Raji (cell line): ENCODE measurements at regions not wholly inside any gene's neighbourhood (a gene's known extent, or its start where the extent isn't known, plus 50 kb on each side); places are given as distances from the start of the nearest gene placed in this dataset.

Experiments
- POLR2A ChIP-seq: IDR thresholded peaks from 2 replicates; pipeline ENCODE4 v1.6.1; 2011; ENCODE audit warnings: low read depth, low read length, control low read depth; ENCODE audit not compliant: insufficient read depth

GRCh38 chr6:112780498-112781096, 433.5 kb downstream of the RFPL4B start:
- no peak for TF ChIP-seq POLR2A

DNA sequence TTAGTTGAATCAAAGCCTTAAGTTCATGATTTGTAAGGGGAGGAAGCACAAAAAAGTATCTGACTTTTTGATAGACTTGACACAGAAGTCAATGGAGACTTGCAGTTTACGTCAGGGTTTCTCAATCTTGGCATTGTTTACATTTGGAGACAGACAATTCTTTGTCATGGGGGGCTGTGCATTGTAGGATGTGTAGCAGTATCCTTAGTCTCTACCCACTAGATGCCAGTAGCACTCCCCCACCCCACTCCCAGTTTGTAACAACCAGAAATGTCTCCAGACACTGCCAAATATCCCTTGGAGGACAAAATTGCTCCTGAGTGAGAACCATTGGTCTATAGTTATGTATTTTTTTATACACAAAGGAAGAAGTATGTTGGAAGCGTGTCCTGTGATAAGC, 434.1 kb downstream of the RFPL4B start:
- no peak for TF ChIP-seq POLR2A

GRCh38 chr6:112785408-112785807, 438.3 kb downstream of the RFPL4B start:
- TF ChIP-seq POLR2A: no peak

DNA sequence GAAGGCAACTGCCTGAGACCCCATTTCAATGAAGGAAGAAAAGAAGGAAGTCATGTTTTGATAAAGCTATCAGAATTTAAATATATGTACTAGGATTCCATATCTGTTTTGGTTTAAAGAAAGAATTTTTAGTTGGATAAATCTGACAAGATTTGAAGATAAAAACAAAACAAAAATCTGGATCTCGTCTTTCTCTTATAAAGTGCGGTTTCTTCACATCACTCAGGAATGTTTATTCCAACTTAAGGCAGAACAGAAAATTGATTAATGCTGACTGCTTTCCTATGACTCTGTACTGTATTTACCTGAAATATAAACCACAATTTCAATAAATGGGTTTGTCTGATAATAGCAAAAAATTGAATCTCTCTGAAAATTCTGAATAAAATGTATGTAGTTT, 439.7 kb downstream of the RFPL4B start:
- TF ChIP-seq POLR2A: no peak

GRCh38 chr6:112787371-112787770, 440.2 kb downstream of the RFPL4B start:
- no peak for TF ChIP-seq POLR2A

DNA sequence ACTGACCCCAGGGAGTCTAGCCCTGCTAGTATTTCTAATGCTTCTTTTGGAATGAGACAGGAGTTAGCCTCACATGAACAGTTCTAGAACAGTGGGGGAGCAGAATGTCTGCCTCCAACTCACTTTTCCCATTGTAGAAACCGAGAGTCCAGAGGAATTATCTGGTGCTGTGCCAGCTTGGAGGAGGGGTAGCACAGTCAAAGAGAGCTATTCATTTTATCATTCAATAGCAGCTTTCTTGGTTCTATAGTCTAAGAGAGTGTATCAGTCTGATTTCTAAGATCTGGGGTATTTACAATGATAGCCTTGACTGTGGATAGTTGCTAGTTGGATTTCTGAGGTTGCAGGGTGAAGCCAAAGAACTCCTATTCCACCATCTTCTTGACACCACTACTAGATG, 448.2 kb downstream of the RFPL4B start:
- TF ChIP-seq POLR2A: no peak

DNA sequence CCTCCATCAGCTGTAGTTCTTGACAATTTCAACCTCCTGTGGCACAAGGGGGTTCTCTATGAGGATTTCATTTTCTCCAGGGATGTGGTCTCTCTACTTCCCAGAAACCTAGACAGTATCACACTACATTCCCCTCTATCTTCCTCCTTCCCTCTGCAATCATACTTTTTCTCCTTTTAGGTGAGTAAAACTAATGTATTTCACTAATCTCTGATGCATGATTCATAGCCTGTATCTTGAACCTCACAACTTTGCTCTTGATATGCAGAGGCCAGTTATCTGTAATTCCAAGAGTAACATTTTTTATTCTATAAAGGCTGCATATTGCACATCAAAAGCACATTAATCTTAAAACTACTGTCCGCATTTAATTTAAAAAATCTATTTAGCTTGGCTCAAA, 449.6 kb downstream of the RFPL4B start:
- TF ChIP-seq POLR2A: no peak

- no peak for TF ChIP-seq POLR2A
Observed at GRCh38 chr6:112799889-112800288, 452.8 kb downstream of the RFPL4B start.

DNA sequence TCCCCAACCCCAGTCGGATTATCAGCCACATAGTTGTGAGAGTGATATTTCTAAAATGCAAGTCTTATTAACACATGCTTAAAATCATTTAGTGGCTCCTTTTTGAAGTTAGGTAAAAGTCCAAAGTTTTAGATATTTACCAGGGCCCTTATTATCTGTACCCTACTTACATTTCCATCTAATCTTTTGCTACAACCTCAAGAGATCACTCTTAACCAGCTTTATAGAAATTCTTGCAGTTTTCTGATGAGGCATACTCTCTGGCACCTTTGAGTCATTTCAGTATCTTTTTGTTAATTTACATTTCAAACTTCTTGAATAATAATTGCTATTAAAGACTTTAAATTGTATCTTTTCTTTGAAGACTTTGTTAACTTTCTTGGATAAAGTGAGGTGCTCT, 453.3 kb downstream of the RFPL4B start:
- TF ChIP-seq POLR2A: no peak

- no peak for TF ChIP-seq POLR2A
Observed at GRCh38 chr6:112800916-112801315, 453.8 kb downstream of the RFPL4B start.

DNA sequence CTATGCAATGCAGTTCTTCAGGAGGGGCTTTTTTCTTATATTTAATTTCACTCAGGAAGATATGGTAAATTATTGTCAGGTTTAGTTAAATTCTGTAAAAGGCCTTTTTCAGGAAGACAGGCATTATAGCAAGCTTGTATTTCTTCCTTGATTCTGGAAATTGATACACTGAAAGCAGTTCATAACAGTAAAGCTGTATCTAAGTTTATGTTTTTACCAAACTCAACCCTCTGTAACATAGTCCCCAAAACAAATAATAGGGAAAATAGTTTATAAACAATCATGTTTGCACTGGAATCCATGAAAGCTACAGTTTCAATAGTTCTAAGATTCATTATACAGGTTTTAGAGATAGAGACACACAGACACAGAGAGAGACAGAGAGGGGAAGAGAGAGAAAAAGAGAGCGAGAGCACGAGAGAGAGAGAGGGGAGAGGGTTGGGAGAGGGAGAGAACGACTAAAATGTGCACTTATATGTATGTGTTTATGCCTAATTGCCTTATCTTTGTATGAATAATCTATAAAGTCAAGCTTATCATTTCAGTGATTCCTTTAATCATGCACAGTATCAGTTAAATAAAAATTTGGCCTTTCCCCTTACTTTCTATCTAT, 454.4 kb downstream of the RFPL4B start:
- TF ChIP-seq POLR2A: no peak

GRCh38 chr6:112802144-112802543, 455.0 kb downstream of the RFPL4B start:
- no peak for TF ChIP-seq POLR2A

DNA sequence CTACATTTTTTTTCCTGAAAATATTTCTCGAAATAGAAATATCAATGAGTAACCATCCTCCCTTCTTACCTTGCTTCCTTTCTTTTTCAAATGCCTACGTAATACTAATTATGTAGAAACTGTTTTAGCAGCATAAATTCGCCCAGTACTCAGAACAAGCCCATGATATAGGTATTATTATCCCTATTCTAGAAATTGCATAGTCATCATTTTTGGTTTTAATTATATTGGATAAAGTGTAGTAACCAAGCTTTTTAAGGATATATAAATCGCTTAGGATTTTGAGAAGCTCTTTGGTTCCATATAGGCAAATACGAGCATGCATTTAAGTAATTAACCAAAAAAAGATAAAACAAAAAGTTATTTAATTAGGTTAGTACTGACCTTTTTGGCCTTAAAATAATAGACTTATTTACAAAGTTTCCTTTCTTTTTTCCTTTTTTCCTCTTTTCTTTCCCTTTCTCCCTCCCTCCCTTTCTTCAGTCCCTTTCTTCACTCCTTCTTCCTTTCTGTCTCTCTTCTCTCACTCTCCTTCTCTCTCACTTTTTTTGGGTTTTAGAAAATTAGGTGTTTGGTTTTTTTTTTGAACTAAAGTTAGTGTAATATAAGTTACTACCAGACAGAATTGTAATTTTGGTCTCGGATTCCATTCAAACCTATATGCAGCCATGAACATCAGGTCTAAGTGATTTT, 457.7 kb downstream of the RFPL4B start:
- TF ChIP-seq POLR2A: no peak

DNA sequence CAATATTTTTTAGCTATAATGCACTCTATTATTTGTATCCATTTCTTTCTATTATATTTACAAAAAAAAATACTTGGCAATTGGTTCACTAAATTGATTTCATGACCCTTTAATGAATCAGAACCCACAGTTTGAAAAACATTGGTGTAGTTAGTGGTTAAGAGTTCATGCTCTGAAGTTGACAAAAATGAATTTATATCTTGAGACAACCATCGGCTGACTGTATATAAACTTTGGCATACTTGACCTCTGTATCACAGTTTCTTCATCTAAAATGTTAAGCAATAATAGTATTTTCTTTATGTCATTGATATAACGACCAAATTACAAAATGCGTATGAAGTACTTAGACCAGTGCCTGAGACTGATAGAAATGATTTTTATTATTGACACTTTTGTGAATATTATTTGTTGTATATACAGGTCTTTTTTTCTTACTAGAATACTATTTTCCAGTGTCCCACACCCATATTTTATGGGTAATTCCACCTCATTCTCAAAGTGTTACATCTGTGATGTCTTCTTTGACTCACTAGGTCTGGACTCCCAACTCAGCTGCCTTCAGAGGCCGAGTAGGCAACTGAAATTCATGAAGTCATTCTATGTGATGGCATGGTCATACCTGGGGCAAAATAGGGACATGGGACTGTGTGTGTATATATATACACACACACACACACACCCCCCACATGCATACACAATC, 459.2 kb downstream of the RFPL4B start:
- no peak for TF ChIP-seq POLR2A

DNA sequence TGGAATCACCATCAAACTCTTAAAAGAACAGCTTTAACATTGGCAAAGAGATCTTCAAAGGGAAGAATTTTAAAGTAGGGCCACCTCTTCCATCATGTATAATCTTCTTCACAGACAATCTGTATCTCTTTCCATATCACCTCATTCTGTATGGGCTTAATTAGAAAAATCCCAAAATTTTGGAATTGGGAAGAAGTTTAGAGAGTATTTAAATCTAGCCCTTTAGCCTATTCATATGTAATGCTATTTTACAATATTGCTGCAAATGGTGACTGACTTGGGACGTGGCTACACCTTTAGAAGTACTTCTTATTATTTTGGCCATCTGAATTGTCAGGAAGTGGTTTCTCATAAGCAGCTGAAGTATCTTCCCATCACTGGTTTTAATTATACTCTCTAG, 474.3 kb downstream of the RFPL4B start:
- no peak for TF ChIP-seq POLR2A

DNA sequence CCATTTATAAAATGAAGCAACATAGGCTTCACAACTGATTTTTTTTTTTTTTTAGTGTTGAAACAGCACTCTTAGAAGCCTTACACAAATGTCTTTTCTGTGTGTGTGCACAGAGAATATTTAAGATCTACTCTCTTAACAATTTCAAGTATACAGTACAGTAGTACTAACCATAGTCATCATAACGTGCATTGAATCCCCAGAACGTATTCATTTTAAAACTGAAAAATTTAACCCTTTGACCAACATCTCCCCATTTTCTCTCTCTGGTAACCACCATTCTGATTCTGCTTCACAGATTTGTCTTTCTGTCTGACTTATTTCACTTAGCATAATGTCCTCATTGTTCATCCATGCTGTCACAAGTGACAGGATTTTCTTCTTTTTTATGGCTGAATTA, 475.6 kb downstream of the RFPL4B start:
- no peak for TF ChIP-seq POLR2A
